HG03521 (cell line): ENCODE measurements at regions not wholly inside any gene's neighbourhood (a gene's known extent, or its start where the extent isn't known, plus 50 kb on each side); places are given as distances from the start of the nearest gene placed in this dataset.
A peak's percentile ranks its signal among the peaks of the same experiment; 100 is the strongest.
"Not testable (repeated sequence)": the region's sequence is repeated elsewhere in the genome, so short reads cannot be mapped to it uniquely, and the experiment has no call there.

ENCODE experiments used
- ATAC-seq: cut with Tn5 transposase; IDR thresholded peaks from one replicate; pipeline ENCODE4 v1.9.1; 2021; ENCODE audit warnings: mild to moderate bottlenecking, moderate library complexity; ENCODE audit not compliant: unreplicated experiment

DNA sequence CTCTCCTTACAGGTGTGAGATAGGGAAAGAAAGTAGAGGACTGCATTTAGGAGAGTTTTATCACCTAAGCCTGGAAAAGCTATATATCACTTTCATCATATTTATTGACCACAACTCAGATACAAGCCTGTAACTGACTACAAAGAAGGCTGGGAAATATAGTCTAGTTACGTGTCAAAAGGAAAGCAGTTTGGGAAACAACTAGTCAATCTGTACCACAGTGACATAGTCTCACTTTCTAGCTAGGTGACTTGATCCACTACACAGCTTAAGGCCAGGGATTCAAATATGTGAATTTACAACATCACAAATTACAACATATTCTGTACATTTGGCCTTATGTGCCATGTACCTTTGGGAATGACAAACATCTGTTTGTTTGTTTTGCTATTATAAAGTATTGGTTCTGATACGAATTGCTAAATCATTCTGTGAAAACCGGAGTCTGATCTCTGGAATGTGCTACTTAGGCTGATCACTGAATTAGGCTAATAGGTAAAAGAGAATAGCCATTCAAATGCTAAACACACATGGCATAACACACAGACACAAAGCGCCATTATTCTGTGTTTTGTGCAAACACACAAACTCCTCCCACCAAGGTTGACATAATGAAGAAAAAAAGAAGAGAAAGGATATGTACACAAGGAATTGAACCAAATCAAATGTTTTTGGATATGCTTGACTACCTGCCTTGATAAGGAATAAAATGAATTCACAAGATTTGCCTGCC lies 279.8 kb downstream of the DUSP6 start:
- no peak for ATAC-seq

DNA sequence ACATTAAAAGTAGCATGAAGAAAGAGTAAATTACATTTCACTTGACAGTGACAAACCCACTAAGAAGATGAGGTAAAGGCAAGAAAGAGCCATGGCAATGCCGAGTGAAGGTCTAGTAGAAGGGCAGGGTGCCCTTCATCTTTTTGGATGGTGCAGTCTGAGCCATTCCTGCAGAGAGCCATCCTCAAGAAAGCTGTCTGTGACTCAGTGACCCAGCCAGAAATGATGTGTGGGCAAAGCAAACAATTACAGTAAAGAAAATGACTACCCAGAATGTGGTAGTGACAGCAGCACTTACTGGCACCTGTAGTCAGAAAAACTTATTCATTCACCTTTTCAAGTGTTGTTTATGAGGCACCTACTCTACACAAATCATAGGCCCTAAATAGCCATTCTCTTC lies 281.7 kb downstream of the DUSP6 start:
- no peak for ATAC-seq

GRCh38 chr12:89069431-89069830 lies 282.9 kb downstream of the DUSP6 start:
- no peak for ATAC-seq

GRCh38 chr12:89067421-89068187 lies 284.7 kb downstream of the DUSP6 start:
- ATAC-seq: no peak

DNA sequence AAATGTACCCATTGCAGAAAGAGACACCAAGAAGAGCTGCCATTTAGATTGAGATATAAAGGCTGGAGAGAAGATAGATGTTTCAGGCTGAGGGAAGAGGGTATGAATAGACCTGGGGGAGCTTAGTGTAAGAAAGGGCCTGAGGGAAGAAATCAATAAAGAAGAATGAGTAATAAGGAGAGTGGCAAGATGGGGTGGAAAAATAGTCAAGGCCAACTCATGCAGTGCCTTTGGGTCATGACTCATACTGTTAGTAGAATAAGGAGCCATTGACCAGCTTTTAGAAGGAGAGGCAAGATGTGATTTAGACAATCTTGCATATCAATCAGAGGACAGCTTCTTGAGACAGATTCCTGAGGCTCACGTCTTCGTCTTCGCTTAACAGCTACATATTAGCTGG lies 287.5 kb downstream of the DUSP6 start:
- ATAC-seq: no peak

GRCh38 chr12:89064151-89064550 lies 288.1 kb downstream of the DUSP6 start:
- no peak for ATAC-seq

DNA sequence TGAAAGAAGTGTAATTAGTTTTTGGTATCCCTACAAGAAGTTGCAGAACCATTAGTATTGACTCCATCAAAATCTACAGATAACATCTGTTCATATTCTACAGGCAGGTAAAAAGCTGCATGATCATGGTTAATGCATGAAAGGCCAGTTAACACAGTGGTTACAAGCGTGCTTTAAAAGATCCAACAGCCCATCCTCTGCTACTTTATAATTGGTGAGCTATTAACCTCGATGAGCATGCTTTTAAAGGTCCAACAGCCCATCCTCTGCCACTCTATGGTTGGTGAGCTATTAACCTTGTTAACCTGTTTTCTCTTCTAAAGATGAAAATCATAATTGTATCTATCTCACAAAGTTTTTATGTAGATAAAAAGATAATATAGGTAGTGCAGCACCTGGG lies 289.3 kb downstream of the DUSP6 start:
- no peak for ATAC-seq

GRCh38 chr12:89059721-89060541 lies 292.4 kb downstream of the DUSP6 start:
- no peak for ATAC-seq

DNA sequence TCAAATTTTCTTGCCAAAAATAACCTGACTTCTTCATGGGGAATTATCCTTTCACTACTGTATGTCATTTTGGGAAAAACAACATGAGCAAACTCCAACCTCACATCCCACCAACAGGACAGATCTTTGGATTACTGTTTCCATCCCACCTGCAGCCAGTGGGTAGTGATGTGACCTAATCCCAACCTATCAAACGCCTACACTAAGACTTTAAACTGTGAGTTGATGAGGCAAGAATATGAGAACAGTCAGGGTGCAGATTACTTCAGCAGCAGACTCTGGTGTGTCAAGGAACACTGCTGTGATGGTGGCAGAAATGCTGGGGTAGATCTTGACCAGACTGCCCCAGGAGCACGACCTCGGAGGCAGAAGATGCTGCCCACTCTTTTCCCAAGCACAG lies 293.2 kb downstream of the DUSP6 start:
- ATAC-seq: no peak

- no peak for ATAC-seq
Measured at GRCh38 chr12:89058402-89058801, 293.9 kb downstream of the DUSP6 start.

- ATAC-seq: not testable (repeated sequence)
Measured at GRCh38 chr12:89053817-89054216, 298.5 kb downstream of the DUSP6 start.

- no peak for ATAC-seq
Measured at GRCh38 chr12:89051065-89051677, 301.1 kb downstream of the DUSP6 start.

GRCh38 chr12:89047856-89048418 lies 304.4 kb downstream of the DUSP6 start:
- no peak for ATAC-seq

DNA sequence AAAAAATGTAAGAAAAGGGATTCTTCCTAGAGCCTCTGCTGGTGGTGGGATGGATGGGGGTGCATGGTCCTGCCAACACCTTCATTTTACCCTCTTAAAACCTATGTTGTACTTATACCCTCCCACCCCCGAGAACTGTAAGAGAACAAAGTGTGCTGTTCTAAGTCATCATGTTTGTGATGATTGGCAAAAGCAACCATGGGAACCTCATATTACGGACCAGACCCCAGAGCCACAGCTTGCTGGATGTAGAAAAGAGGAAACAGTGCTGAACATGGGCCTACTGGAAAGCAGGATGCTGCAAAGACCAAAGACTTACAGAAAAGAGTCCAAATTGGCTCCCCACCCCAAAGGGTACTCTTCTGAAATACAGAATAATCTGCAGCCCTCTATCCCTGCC lies 311.2 kb downstream of the DUSP6 start:
- ATAC-seq: no peak

DNA sequence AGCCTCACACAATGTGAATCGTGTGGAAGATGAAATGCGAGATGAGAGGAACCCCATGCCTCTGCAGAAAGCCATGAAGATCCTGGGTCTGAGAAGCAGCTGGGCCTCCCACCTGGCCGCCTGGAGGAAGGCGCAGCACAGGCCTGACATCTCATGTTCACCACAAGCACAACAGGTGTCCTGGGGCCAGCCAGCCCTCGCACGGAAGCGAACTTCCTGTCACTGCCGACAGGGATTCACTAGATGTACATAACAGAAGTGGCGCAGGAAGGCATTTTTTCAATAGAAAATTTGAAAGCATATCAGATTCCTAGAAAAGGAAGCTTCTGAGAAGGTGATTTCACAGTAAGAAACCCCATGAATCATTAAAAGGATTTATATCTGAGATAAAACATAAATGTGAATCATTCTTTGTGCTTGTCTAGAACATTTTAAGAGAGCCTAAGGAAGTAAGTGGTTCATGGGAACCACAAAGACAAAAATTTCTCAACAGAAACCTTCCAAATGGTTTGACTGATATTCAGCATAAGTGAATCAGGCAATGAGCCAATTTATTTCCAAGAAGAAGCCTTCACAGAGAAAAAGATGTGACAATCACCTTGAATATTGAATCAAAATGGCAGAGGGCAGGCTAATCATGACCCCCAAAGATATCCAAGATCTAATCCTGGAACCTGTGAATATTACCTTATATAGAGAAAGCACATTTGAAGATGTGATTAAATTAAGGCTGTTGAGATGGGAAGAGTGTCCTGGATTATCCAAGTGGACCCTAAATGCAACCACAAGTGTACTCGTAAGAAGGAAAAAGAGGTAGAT lies 311.9 kb downstream of the DUSP6 start:
- peak; percentile 100 for ATAC-seq

DNA sequence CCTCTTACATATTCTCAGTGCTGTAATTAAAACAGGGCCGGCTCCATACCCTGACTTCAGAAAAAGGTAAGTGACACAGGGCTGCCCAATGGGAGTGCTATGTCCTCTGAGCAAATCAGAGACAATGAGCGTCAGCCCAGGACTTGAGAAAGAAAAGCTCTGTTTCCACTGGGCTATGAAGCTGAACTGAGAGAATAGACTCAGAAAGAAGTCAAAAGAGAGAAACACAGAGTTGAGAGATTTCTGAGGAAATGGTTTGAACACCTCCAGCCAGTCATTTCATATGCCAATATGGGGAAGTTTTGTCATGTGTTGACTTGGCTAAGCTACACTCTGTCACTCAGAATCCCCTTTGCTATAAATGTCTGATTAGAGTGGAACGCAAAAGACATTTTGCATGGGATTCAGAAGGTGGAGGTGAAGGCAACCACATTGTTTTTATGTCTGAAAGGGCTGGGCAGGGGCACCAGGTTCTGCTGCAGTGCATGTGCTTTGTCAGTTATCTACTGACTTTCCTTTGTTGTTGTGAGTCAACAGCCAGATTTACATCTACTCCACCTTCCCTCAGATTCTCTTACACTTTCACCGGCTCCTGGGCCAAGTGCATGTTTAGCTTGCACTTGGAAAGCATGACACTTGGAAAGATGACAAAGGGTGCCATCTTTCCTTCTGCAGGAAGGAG lies 313.3 kb downstream of the DUSP6 start:
- ATAC-seq: no peak

GRCh38 chr12:89033062-89033461 lies 319.2 kb downstream of the DUSP6 start:
- no peak for ATAC-seq

DNA sequence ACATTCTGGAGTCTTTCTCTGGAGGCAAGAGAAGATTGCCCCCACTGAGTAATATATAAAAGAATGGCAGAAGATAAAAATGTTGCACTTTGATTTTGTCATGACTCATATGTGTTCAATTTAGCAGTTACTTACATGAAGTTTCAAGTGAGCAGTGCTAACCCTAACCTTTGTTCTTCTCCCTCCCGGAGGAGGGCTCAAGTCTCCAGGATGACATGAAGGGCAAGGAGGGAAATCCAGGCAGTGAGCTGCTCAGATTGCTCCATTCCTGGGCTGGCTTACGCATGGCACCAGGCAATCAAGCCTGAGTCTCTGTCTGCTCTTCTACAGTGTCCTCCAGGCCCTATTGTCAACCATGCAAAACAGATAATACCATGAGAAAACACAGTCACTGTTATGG lies 322.3 kb downstream of the DUSP6 start:
- ATAC-seq: no peak

- no peak for ATAC-seq
Measured at GRCh38 chr12:89024580-89024979, 327.7 kb downstream of the DUSP6 start.
